SK-N-SH treated with all-trans-retinoic acid at 6 μM for 48 hours (cell line): ENCODE measurements at regions not wholly inside any gene's neighbourhood (a gene's known extent, or its start where the extent isn't known, plus 50 kb on each side); places are given as distances from the start of the nearest gene placed in this dataset.

Experiments
- ATAC-seq: fragments of 200-7000 bp; cut with Tn5 transposase; 3 replicates; pipeline ENCODE4 v1.9.1; 2020; ENCODE audit warnings: mild to moderate bottlenecking, moderate library complexity
- ARNTL ChIP-seq: fragments of 450-650 bp; formaldehyde crosslinking; IDR thresholded peaks from 2 replicates; pipeline ENCODE4 v1.5.0; 2020; ENCODE audit warnings: low read depth, mild to moderate bottlenecking, moderate library complexity, borderline replicate concordance
- CSDC2 ChIP-seq: fragments of 250-450 bp; sonication (Bioruptor Pico); IDR thresholded peaks from 2 replicates; pipeline ENCODE4 v1.5.0; 2020; ENCODE audit warnings: mild to moderate bottlenecking, moderate library complexity
- CSRNP3 ChIP-seq: fragments of 250-450 bp; sonication (Bioruptor Pico); IDR thresholded peaks from 2 replicates; pipeline ENCODE4 v1.5.1; 2021; ENCODE audit warnings: mild to moderate bottlenecking, moderate library complexity
- ESRRG ChIP-seq: fragments of 250-450 bp; sonication (Bioruptor Pico); IDR thresholded peaks from 2 replicates; pipeline ENCODE4 v1.6.1; 2021; ENCODE audit warnings: mild to moderate bottlenecking
- GLIS3 ChIP-seq: fragments of 250-450 bp; sonication (Bioruptor Pico); IDR thresholded peaks from 2 replicates; pipeline ENCODE4 v1.5.0; 2020; ENCODE audit warnings: mild to moderate bottlenecking, moderate library complexity
- ISL1 ChIP-seq: fragments of 250-450 bp; sonication (Bioruptor Pico); IDR thresholded peaks from 2 replicates; pipeline ENCODE4 v2.1.2; 2022; ENCODE audit warnings: mild to moderate bottlenecking, moderate library complexity
- OSR1 ChIP-seq: fragments of 250-450 bp; sonication (Bioruptor Pico); IDR thresholded peaks from 2 replicates; pipeline ENCODE4 v1.8.0; 2022; ENCODE audit warnings: moderate library complexity, mild to moderate bottlenecking, inconsistent platforms
- POU6F1 ChIP-seq: fragments of 250-450 bp; sonication (Bioruptor Pico); IDR thresholded peaks from 2 replicates; pipeline ENCODE4 v1.8.0; 2021; ENCODE audit warnings: low read depth, mild to moderate bottlenecking, moderate library complexity, borderline replicate concordance
- PPARA ChIP-seq: fragments of 250-450 bp; sonication (Bioruptor Pico); IDR thresholded peaks from 2 replicates; pipeline ENCODE4 v1.5.0; 2020; ENCODE audit warnings: mild to moderate bottlenecking, borderline replicate concordance
- RARB ChIP-seq: fragments of 250-450 bp; sonication (Bioruptor Pico); IDR thresholded peaks from 2 replicates; pipeline ENCODE4 v1.8.0; 2021; ENCODE audit warnings: mild to moderate bottlenecking, moderate library complexity
- SNAI2 ChIP-seq: fragments of 250-450 bp; sonication (Bioruptor Pico); IDR thresholded peaks from 2 replicates; pipeline ENCODE4 v1.5.0; 2020; ENCODE audit warnings: mild to moderate bottlenecking, moderate library complexity
- TOX ChIP-seq: fragments of 250-450 bp; sonication (Bioruptor Pico); IDR thresholded peaks from 2 replicates; pipeline ENCODE4 v1.8.0; 2021; ENCODE audit warnings: mild to moderate bottlenecking, moderate library complexity, borderline replicate concordance
- ZC3H10 ChIP-seq: fragments of 250-450 bp; sonication (Bioruptor Pico); IDR thresholded peaks from 2 replicates; pipeline ENCODE4 v1.5.1; 2021; ENCODE audit warnings: mild to moderate bottlenecking, moderate library complexity
- ZFP3 ChIP-seq: fragments of 250-450 bp; sonication (Bioruptor Pico); IDR thresholded peaks from 2 replicates; pipeline ENCODE4 v1.5.0; 2020; ENCODE audit warnings: mild to moderate bottlenecking, moderate library complexity
- ZNF565 ChIP-seq: fragments of 450-650 bp; formaldehyde crosslinking; conservative IDR thresholded peaks from 2 replicates; pipeline ENCODE4 v1.5.0; 2020; ENCODE audit warnings: low read depth, mild to moderate bottlenecking, moderate library complexity
- ZNF70 ChIP-seq: fragments of 450-650 bp; formaldehyde crosslinking; IDR thresholded peaks from 2 replicates; pipeline ENCODE4 v1.5.0; 2020; ENCODE audit warnings: mild to moderate bottlenecking, moderate library complexity
- ZNF8 ChIP-seq: fragments of 450-650 bp; formaldehyde crosslinking; IDR thresholded peaks from 2 replicates; pipeline ENCODE4 v1.5.0; 2020; ENCODE audit warnings: mild to moderate bottlenecking, moderate library complexity
- TF ChIP-seq, protein P1 (sequence below): fragments of 250-450 bp; sonication (Bioruptor Pico); IDR thresholded peaks from 2 replicates; pipeline ENCODE4 v1.5.1; 2020; ENCODE audit warnings: low read depth, mild to moderate bottlenecking, moderate library complexity
- TF ChIP-seq, protein P2 (sequence below): fragments of 250-450 bp; sonication (Bioruptor Pico); IDR thresholded peaks from 2 replicates; pipeline ENCODE4 v1.5.0; 2020; ENCODE audit warnings: mild to moderate bottlenecking, moderate library complexity

DNA sequence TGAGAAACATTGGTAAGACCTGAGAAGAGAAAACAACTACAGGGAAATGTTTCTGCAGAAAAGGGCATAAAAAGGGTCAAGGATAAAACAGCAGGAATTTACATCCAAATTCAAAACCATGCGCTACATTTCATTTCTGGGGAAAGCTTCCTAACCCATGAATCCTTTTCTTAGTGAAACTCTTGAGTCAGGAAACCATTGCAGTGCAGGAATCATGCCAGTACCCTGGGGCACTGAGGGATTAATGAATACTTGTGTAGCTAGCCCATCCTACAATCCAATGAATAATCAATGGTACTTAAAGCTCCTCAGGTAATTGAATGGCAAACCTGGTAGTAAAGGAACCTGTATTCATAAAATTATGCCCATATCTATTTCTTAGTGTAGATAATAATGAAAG, 580.5 kb downstream of the TLE1 start:
- TF ChIP-seq ISL1 (no peak), ZFP3 (no peak), OSR1 (CRISPR knock-in tag) (no peak), ESRRG (no peak), CSRNP3 (no peak), ZNF565 (CRISPR knock-in tag) (no peak), PPARA (CRISPR knock-in tag) (no peak), CSDC2 (CRISPR knock-in tag) (no peak), TOX (CRISPR knock-in tag) (no peak), RARB (CRISPR knock-in tag) (no peak), GLIS3 (no peak), ZNF8 (CRISPR knock-in tag) (no peak), SNAI2 (CRISPR knock-in tag) (no peak)
- TF ChIP-seq, protein P1, sequence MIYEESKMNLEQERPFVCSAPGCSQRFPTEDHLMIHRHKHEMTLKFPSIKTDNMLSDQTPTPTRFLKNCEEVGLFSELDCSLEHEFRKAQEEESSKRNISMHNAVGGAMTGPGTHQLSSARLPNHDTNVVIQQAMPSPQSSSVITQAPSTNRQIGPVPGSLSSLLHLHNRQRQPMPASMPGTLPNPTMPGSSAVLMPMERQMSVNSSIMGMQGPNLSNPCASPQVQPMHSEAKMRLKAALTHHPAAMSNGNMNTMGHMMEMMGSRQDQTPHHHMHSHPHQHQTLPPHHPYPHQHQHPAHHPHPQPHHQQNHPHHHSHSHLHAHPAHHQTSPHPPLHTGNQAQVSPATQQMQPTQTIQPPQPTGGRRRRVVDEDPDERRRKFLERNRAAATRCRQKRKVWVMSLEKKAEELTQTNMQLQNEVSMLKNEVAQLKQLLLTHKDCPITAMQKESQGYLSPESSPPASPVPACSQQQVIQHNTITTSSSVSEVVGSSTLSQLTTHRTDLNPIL (CRISPR knock-in tag): no peak
- TF ChIP-seq, protein P2, sequence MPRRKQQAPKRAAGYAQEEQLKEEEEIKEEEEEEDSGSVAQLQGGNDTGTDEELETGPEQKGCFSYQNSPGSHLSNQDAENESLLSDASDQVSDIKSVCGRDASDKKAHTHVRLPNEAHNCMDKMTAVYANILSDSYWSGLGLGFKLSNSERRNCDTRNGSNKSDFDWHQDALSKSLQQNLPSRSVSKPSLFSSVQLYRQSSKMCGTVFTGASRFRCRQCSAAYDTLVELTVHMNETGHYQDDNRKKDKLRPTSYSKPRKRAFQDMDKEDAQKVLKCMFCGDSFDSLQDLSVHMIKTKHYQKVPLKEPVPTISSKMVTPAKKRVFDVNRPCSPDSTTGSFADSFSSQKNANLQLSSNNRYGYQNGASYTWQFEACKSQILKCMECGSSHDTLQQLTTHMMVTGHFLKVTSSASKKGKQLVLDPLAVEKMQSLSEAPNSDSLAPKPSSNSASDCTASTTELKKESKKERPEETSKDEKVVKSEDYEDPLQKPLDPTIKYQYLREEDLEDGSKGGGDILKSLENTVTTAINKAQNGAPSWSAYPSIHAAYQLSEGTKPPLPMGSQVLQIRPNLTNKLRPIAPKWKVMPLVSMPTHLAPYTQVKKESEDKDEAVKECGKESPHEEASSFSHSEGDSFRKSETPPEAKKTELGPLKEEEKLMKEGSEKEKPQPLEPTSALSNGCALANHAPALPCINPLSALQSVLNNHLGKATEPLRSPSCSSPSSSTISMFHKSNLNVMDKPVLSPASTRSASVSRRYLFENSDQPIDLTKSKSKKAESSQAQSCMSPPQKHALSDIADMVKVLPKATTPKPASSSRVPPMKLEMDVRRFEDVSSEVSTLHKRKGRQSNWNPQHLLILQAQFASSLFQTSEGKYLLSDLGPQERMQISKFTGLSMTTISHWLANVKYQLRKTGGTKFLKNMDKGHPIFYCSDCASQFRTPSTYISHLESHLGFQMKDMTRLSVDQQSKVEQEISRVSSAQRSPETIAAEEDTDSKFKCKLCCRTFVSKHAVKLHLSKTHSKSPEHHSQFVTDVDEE: no peak
- no peak for ATAC-seq

DNA sequence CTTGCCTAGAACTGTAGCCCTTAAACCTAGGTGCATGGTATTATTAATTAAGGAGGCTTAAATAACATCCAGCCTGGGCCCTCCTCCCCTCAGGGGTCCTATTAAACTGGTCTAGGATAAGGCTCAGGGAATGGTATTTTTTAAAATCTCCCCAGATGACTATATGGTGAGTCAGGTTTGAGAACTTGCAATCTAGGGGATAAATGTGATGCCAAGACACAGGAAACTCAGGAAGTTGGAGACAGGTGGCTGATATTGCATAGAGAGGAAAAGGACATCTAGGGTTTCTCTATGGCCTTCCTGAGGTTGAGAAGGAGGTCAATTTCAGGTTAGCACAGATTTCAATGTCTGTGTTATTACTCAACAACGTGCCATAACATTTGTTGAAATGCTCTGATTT, 581.0 kb downstream of the TLE1 start:
- no peak for TF ChIP-seq ARNTL (CRISPR knock-in tag)
- TF ChIP-seq POU6F1 (CRISPR knock-in tag): no peak
- TF ChIP-seq ZNF70 (CRISPR knock-in tag): no peak
- no peak for TF ChIP-seq ZC3H10 (CRISPR knock-in tag)
- ATAC-seq: no peak

GRCh38 chr9:81103597-81104471, 585.5 kb downstream of the TLE1 start:
- no peak for TF ChIP-seq ZNF565 (CRISPR knock-in tag)
- no peak for TF ChIP-seq CSDC2 (CRISPR knock-in tag)
- no peak for TF ChIP-seq CSRNP3
- no peak for TF ChIP-seq OSR1 (CRISPR knock-in tag)
- TF ChIP-seq, protein P1 (CRISPR knock-in tag): no peak
- no peak for ATAC-seq
